H9 (cell line): ENCODE measurements at regions not wholly inside any gene's neighbourhood (a gene's known extent, or its start where the extent isn't known, plus 50 kb on each side); places are given as distances from the start of the nearest gene placed in this dataset.

Source experiments
- DNase-seq: peaks from one replicate; pipeline ENCODE4 v3.0.0-alpha.2; 2017
- H2AFZ ChIP-seq: one replicate; pipeline ENCODE4 v1.6.1; 2013; ENCODE audit warnings: mild to moderate bottlenecking, low read length, control low read depth, moderate library complexity
- H2AK5ac ChIP-seq: 2 replicates; pipeline ENCODE4 v1.6.1; 2013; ENCODE audit warnings: low read length, control low read depth, mixed read lengths; ENCODE audit not compliant: insufficient read length
- H2BK120ac ChIP-seq: one replicate; pipeline ENCODE4 v1.6.1; 2013; ENCODE audit warnings: low read depth, mild to moderate bottlenecking, low read length, control low read depth, inconsistent platforms; ENCODE audit not compliant: poor library complexity, severe bottlenecking
- H2BK12ac ChIP-seq: 2 replicates; pipeline ENCODE4 v1.6.1; 2013; ENCODE audit warnings: low read length, control low read depth, mixed read lengths, low read depth; ENCODE audit not compliant: insufficient read length
- H2BK15ac ChIP-seq: 2 replicates; pipeline ENCODE4 v1.6.1; 2013; ENCODE audit warnings: low read depth, low read length, control low read depth
- H2BK20ac ChIP-seq: one replicate; pipeline ENCODE4 v1.6.1; 2013; ENCODE audit warnings: low read depth, mild to moderate bottlenecking, low read length, control low read depth, inconsistent platforms; ENCODE audit not compliant: poor library complexity, severe bottlenecking
- H2BK5ac ChIP-seq: 2 replicates; pipeline ENCODE4 v1.6.1; 2013; ENCODE audit warnings: low read length, control low read depth, mixed read lengths; ENCODE audit not compliant: insufficient read length
- H3K14ac ChIP-seq: 2 replicates; pipeline ENCODE4 v1.6.1; 2013; ENCODE audit warnings: low read length, control low read depth; ENCODE audit not compliant: insufficient read depth
- H3K18ac ChIP-seq: 2 replicates; pipeline ENCODE4 v1.6.1; 2013; ENCODE audit warnings: low read depth, mild to moderate bottlenecking, mixed read lengths, low read length, control low read depth; ENCODE audit not compliant: insufficient read length
- H3K23ac ChIP-seq: 2 replicates; pipeline ENCODE4 v1.6.1; 2013; ENCODE audit warnings: low read length, control low read depth, mixed read lengths, low read depth; ENCODE audit not compliant: insufficient read length
- H3K23me2 ChIP-seq: 2 replicates; pipeline ENCODE4 v1.6.1; 2013; ENCODE audit warnings: low read depth, mild to moderate bottlenecking, mixed read lengths, low read length, control low read depth; ENCODE audit not compliant: insufficient read length, poor library complexity, severe bottlenecking
- H3K27ac ChIP-seq: 2 replicates; pipeline ENCODE4 v1.5.1; 2013; ENCODE audit warnings: low read length, control low read depth, mixed read lengths, low read depth; ENCODE audit not compliant: insufficient read length
- H3K27me3 ChIP-seq: 2 replicates; pipeline ENCODE4 v1.6.1; 2013; ENCODE audit warnings: low read length, control low read depth, inconsistent platforms; ENCODE audit not compliant: insufficient read depth
- H3K4ac ChIP-seq: 2 replicates; pipeline ENCODE4 v1.6.1; 2013; ENCODE audit warnings: low read depth, mild to moderate bottlenecking, control low read depth, inconsistent platforms, low read length, moderate library complexity
- H3K4me1 ChIP-seq: 2 replicates; pipeline ENCODE4 v1.6.1; 2013; ENCODE audit warnings: low read length, control low read depth, inconsistent platforms; ENCODE audit not compliant: insufficient read depth
- H3K4me2 ChIP-seq: 2 replicates; pipeline ENCODE4 v1.6.1; 2013; ENCODE audit warnings: low read length, control low read depth, mixed read lengths; ENCODE audit not compliant: insufficient read length, insufficient read depth
- H3K56ac ChIP-seq: 2 replicates; pipeline ENCODE4 v1.6.1; 2013; ENCODE audit warnings: low read depth, mild to moderate bottlenecking, mixed read lengths, low read length, control low read depth; ENCODE audit not compliant: insufficient read length
- H3K79me1 ChIP-seq: 2 replicates; pipeline ENCODE4 v1.6.1; 2013; ENCODE audit warnings: low read depth, mild to moderate bottlenecking, moderate library complexity, low read length, control low read depth, inconsistent platforms; ENCODE audit not compliant: insufficient read depth, poor library complexity, severe bottlenecking
- H3K79me2 ChIP-seq: 2 replicates; pipeline ENCODE4 v1.6.1; 2013; ENCODE audit warnings: low read length, control low read depth, inconsistent platforms; ENCODE audit not compliant: insufficient read depth
- H3K9ac ChIP-seq: 2 replicates; pipeline ENCODE4 v1.6.1; 2013; ENCODE audit warnings: low read length, control low read depth, mixed read lengths; ENCODE audit not compliant: insufficient read length; ENCODE audit errors: extremely low read depth
- H3K9me3 ChIP-seq: one replicate; pipeline ENCODE4 v1.6.1; 2013; ENCODE audit warnings: low read depth, low read length, inconsistent platforms; ENCODE audit not compliant: control insufficient read depth
- H3T11ph ChIP-seq: one replicate; pipeline ENCODE4 v1.6.1; 2013; ENCODE audit warnings: mild to moderate bottlenecking, low read length, control low read depth, inconsistent platforms
- H4K20me1 ChIP-seq: one replicate; pipeline ENCODE4 v1.6.1; 2013; ENCODE audit not compliant: control insufficient read depth, insufficient read length, insufficient read depth
- H4K5ac ChIP-seq: 2 replicates; pipeline ENCODE4 v1.6.1; 2013; ENCODE audit warnings: low read depth, mild to moderate bottlenecking, mixed read lengths, low read length, control low read depth; ENCODE audit not compliant: insufficient read length
- H4K8ac ChIP-seq: replicated peaks from 2 replicates; pipeline ENCODE4 v1.6.1; 2013; ENCODE audit warnings: low read length, control low read depth, mixed read lengths, low read depth; ENCODE audit not compliant: insufficient read length
- H4K91ac ChIP-seq: 2 replicates; pipeline ENCODE4 v1.6.1; 2013; ENCODE audit warnings: low read depth, mild to moderate bottlenecking, moderate library complexity, mixed read lengths, low read length, control low read depth; ENCODE audit not compliant: insufficient read length
- H3K27ac Mint-ChIP-seq, 3 experiments: 2 replicates in 2 of 3; 3 replicates in 1 of 3; pipeline ENCODE4 v1.8.0; 2020 to 2021; ENCODE audit warnings: mixed read lengths in 3 of 3, mild to moderate bottlenecking in 1 of 3, moderate library complexity in 1 of 3
- H3K27me3 Mint-ChIP-seq: 2 replicates; pipeline ENCODE4 v1.8.0; 2021; ENCODE audit warnings: low read depth, mild to moderate bottlenecking, moderate library complexity, mixed read lengths
- H3K36me3 Mint-ChIP-seq, 3 experiments: 2 replicates in 2 of 3; 3 replicates in 1 of 3; pipeline ENCODE4 v1.8.0; 2020 to 2021; ENCODE audit warnings: low read depth in 3 of 3, mixed read lengths in 3 of 3; ENCODE audit not compliant: insufficient read depth in 1 of 3
- H3K4me1 Mint-ChIP-seq, 2 experiments: 2 replicates each; pipeline ENCODE4 v1.8.0; 2020; ENCODE audit warnings: mixed read lengths in 2 of 2
- H3K4me3 Mint-ChIP-seq, 2 experiments: 2 replicates in 1 of 2; 3 replicates in 1 of 2; pipeline ENCODE4 v1.8.0; 2020 to 2021; ENCODE audit warnings: mild to moderate bottlenecking in 2 of 2, mixed read lengths in 2 of 2, moderate library complexity in 1 of 2
- H3K9me3 Mint-ChIP-seq, 2 experiments: 2 replicates in 1 of 2; 3 replicates in 1 of 2; pipeline ENCODE4 v1.8.0; 2020; ENCODE audit warnings: mild to moderate bottlenecking in 2 of 2, mixed read lengths in 2 of 2, moderate library complexity in 1 of 2
- CTCF ChIP-seq: fragments of 200-600 bp; sonication (generic); conservative IDR thresholded peaks from 3 replicates; pipeline ENCODE4 v1.8.0; 2021; ENCODE audit warnings: antibody characterized with exemption, mild to moderate bottlenecking
- WGBS: extraction: QIAGEN DNeasy Blood & Tissue Kit; methylation state at CpG from one replicate; pipeline ENCODE4 v1.1.7; 2013; ENCODE audit warnings: missing lambda C conversion rate, low lambda C conversion rate, mixed read lengths; ENCODE audit not compliant: insufficient read length; ENCODE audit errors: extremely low coverage; 5-methylcytosine and 5-hydroxymethylcytosine counted together

- Histone ChIP-seq H3K79me1 (no peaks in the 10 kb centered on the region), H4K5ac (no peak overlapping the region), H2BK5ac (no peak overlapping the region), H2BK120ac (no peak overlapping the region), H4K20me1 (no peaks in the 10 kb centered on the region), H2AK5ac (no peak overlapping the region), H3K4me1 (no peaks in the 10 kb centered on the region), H3K23ac (no peak overlapping the region), H4K91ac (no peak overlapping the region), H3K56ac (no peak overlapping the region), H3K9me3 (no peaks in the 10 kb centered on the region), H3K27me3 (no peaks in the 10 kb centered on the region), H3K27ac (no peak overlapping the region), H4K8ac (no peak overlapping the region), H2BK15ac (no peak overlapping the region), H2BK20ac (no peak overlapping the region), H3K79me2 (no peaks in the 10 kb centered on the region), H3K4me2 (peak overlapping the region; percentile 18), H3K23me2 (no peaks in the 10 kb centered on the region), H3K14ac (no peak overlapping the region), H2AFZ (no peak overlapping the region), H3K4ac (no peak overlapping the region), H2BK12ac (no peak overlapping the region), H3K9ac (no peak overlapping the region), H3K18ac (no peak overlapping the region), H3T11ph (no peak overlapping the region)
- H3K27ac Mint-ChIP-seq: peak overlapping the region in 1 of 3 experiments; percentile 65; a peak in 2 of 7 replicates
- TF ChIP-seq CTCF: peak; percentile 82
- peaks cover 2% of the 10 kb centered on the region; the same call in 1 of the 2 replicates for H3K27me3 Mint-ChIP-seq
- no peaks in the 10 kb centered on the region for H3K36me3 Mint-ChIP-seq
- peaks cover 0 to 2% of the 10 kb centered on the region in 2 experiments; a peak in 2 of 5 replicates for H3K9me3 Mint-ChIP-seq
- DNase-seq: no peak
- H3K4me3 Mint-ChIP-seq: no peak overlapping the region
- peaks cover 16 to 17% of the 10 kb centered on the region in 2 experiments for H3K4me1 Mint-ChIP-seq
- WGBS: no CpG with 5 or more reads among the region's 9 CpGs
Measured at GRCh38 chr14:24734917-24735500, 101.0 kb upstream of the GZMB start.
